Heart left ventricle (tissue), 13 donors: ENCODE measurements at regions not wholly inside any gene's neighbourhood (a gene's known extent, or its start where the extent isn't known, plus 50 kb on each side); places are given as distances from the start of the nearest gene placed in this dataset.

Experiments used
- CTCF ChIP-seq, 12 donors: fragments of 200-600 bp; sonication (generic) in 4 of 12; IDR thresholded peaks; one replicate each; pipeline versions ENCODE4 v1.5.0 to v1.8.0; 2018 to 2022; ENCODE audit warnings: antibody characterized with exemption in 12 of 12, mild to moderate bottlenecking in 5 of 12
- POLR2A ChIP-seq, 2 donors: fragments of 450-650 bp; IDR thresholded peaks; one replicate each; pipeline ENCODE4 v1.6.1; 2017; ENCODE audit warnings: antibody characterized with exemption in 2 of 2, mild to moderate bottlenecking in 2 of 2, moderate library complexity in 2 of 2
- donor health status: ischemic (EF 13 %, LVEDD 7.1; RV severe dilation, severe dysfunction).
- donor health status: DM: no; HTN: yes; CAD: no.
- donor health status: DM: no; HTN: no; CAD: no.
- donor health status: ischemic (EF 25% LVEDD 6.9; RV normal size, moderate dysfunction).
- donor health status: ischemic (EF 25% LVEDD 5.7; RV mildly dilated, moderate dysfunction).
- donor health status: ischemic (EF 35%, LVEDD 5.7; RV mildly dilated, moderate dysfunction).
- donor health status: nonischemic (EF 11% LVEDD 7.7; RV severe dilation, severe dysfunction).
- donor health status: DM: yes; HTN: yes; CAD: no.
- donor health status: PGD.
- donor health status: ischemic (EF 29% LVEDD 5.4; RV normal size, mild dysfunction).
- donor health status: nonischemic (EF 23%, LVEDD 6.1; RV moderate dilation, normal function).

- TF ChIP-seq CTCF (IDR thresholded peaks at IDR 0.05) = no peak
- TF ChIP-seq POLR2A (IDR thresholded peaks at IDR 0.05) = no peak
These were observed 66.3 kb upstream of the OR5AK2 start for GRCh38 chr11:56922421-56922820.
